ENCODE measurements at regions not wholly inside any gene's neighbourhood (a gene's known extent, or its start where the extent isn't known, plus 50 kb on each side); places are given as distances from the start of the nearest gene placed in this dataset.

- H3K9me3 Mint-ChIP-seq: peaks cover 3% of the 10 kb centered on the region
- no peak for TF ChIP-seq CTCF (IDR thresholded peaks at IDR 0.05)
- DNase-seq: no peak
- H3K27ac Mint-ChIP-seq: no peak overlapping the region
- H3K27me3 Mint-ChIP-seq (ENCODE audit: low read depth, poor library complexity): no peaks in the 10 kb centered on the region
- no peaks in the 10 kb centered on the region for H3K36me3 Mint-ChIP-seq (ENCODE audit: low read depth)
- H3K4me3 Mint-ChIP-seq: no peak overlapping the region
- H3K4me1 Mint-ChIP-seq: no peaks in the 10 kb centered on the region
Observed at GRCh38 chr6:134610411-134610810, 292.5 kb upstream of the SGK1 start.

- H3K9me3 Mint-ChIP-seq: peaks cover 8% of the 10 kb centered on the region
- H3K36me3 Mint-ChIP-seq (ENCODE audit: low read depth): no peaks in the 10 kb centered on the region
- H3K27ac Mint-ChIP-seq: no peak overlapping the region
- TF ChIP-seq CTCF (IDR thresholded peaks at IDR 0.05): no peak
- H3K4me1 Mint-ChIP-seq: no peaks in the 10 kb centered on the region
- DNase-seq: no peak
- no peaks in the 10 kb centered on the region for H3K27me3 Mint-ChIP-seq (ENCODE audit: low read depth, poor library complexity)
- no peak overlapping the region for H3K4me3 Mint-ChIP-seq
Observed at GRCh38 chr6:134609716-134610261, 291.9 kb upstream of the SGK1 start.

GRCh38 chr6:134607411-134607810 is 289.5 kb upstream of the SGK1 start:
- no peak for TF ChIP-seq CTCF (IDR thresholded peaks at IDR 0.05)
- no peak overlapping the region for H3K27ac Mint-ChIP-seq
- DNase-seq: no peak
- peaks cover 19% of the 10 kb centered on the region for H3K9me3 Mint-ChIP-seq
- no peak overlapping the region for H3K4me3 Mint-ChIP-seq
- H3K4me1 Mint-ChIP-seq: no peaks in the 10 kb centered on the region
- H3K27me3 Mint-ChIP-seq (ENCODE audit: low read depth, poor library complexity): peaks cover 2% of the 10 kb centered on the region
- H3K36me3 Mint-ChIP-seq (ENCODE audit: low read depth): no peaks in the 10 kb centered on the region

GRCh38 chr6:134605034-134605433 is 287.1 kb upstream of the SGK1 start:
- Mint-ChIP-seq H3K4me1 (no peaks in the 10 kb centered on the region), H3K27ac (no peak overlapping the region), H3K27me3 (ENCODE audit: low read depth, poor library complexity) (peaks cover 2% of the 10 kb centered on the region), H3K9me3 (peaks cover 41% of the 10 kb centered on the region), H3K4me3 (no peak overlapping the region), H3K36me3 (ENCODE audit: low read depth) (peaks cover 6% of the 10 kb centered on the region)
- DNase-seq: no peak
- TF ChIP-seq CTCF (IDR thresholded peaks at IDR 0.05): no peak

- H3K4me1 Mint-ChIP-seq: no peaks in the 10 kb centered on the region
- H3K36me3 Mint-ChIP-seq (ENCODE audit: low read depth): peaks cover 6% of the 10 kb centered on the region
- no peak for DNase-seq
- H3K9me3 Mint-ChIP-seq: peaks cover 43% of the 10 kb centered on the region
- no peak for TF ChIP-seq CTCF (IDR thresholded peaks at IDR 0.05)
- no peak overlapping the region for H3K27ac Mint-ChIP-seq
- H3K27me3 Mint-ChIP-seq (ENCODE audit: low read depth, poor library complexity): peaks cover 2% of the 10 kb centered on the region
- no peak overlapping the region for H3K4me3 Mint-ChIP-seq
Observed at GRCh38 chr6:134604014-134604676, 286.2 kb upstream of the SGK1 start.

GRCh38 chr6:134603561-134603960 is 285.6 kb upstream of the SGK1 start:
- Mint-ChIP-seq H3K4me3 (no peak overlapping the region), H3K27ac (no peak overlapping the region), H3K27me3 (ENCODE audit: low read depth, poor library complexity) (peaks cover 2% of the 10 kb centered on the region), H3K36me3 (ENCODE audit: low read depth) (peaks cover 6% of the 10 kb centered on the region), H3K9me3 (peaks cover 46% of the 10 kb centered on the region), H3K4me1 (no peaks in the 10 kb centered on the region)
- no peak for TF ChIP-seq CTCF (IDR thresholded peaks at IDR 0.05)
- no peak for DNase-seq
